ENCODE measurements at regions not wholly inside any gene's neighbourhood (a gene's known extent, or its start where the extent isn't known, plus 50 kb on each side); places are given as distances from the start of the nearest gene placed in this dataset.

- TF ChIP-seq TSHZ1 (CRISPR knock-in tag; IDR thresholded peaks at IDR 0.05): no peak
- TF ChIP-seq ELF1 (tag; IDR thresholded peaks at IDR 0.05): no peak
- TF ChIP-seq ZKSCAN8 (CRISPR knock-in tag; IDR thresholded peaks at IDR 0.05): no peak
- no peak for TF ChIP-seq ELF2 (CRISPR knock-in tag; IDR thresholded peaks at IDR 0.05)
- TF ChIP-seq DNMT1 (IDR thresholded peaks at IDR 0.05): no peak
- peak; percentile 27; the same call in 1 of the 2 replicates for TF ChIP-seq TEAD4 (IDR thresholded peaks at IDR 0.05; ENCODE audit: low read length)
- TF ChIP-seq TEAD4 (CRISPR knock-in tag; IDR thresholded peaks at IDR 0.05; ENCODE audit: borderline replicate concordance): no peak
- TF ChIP-seq FOXP1 (CRISPR knock-in tag; IDR thresholded peaks at IDR 0.05): no peak
- no peak for TF ChIP-seq GABPB1 (CRISPR knock-in tag; IDR thresholded peaks at IDR 0.05)
- no peak for TF ChIP-seq FOXA1 (IDR thresholded peaks at IDR 0.05; ENCODE audit: borderline replicate concordance)
- peak; percentile 57; the same call in 1 of the 2 replicates for TF ChIP-seq JUND (IDR thresholded peaks at IDR 0.05; ENCODE audit: borderline replicate concordance, low read depth, low read length)
- TF ChIP-seq JUND (tag; IDR thresholded peaks at IDR 0.05; ENCODE audit: borderline replicate concordance, low read depth, low read length): peak; percentile 49; the same call in 1 of the 3 replicates
- TF ChIP-seq PKNOX1 (IDR thresholded peaks at IDR 0.05): no peak
- no peak for TF ChIP-seq TBP (optimal IDR thresholded peaks at IDR 0.05; ENCODE audit: low read depth, low read length)
- no peak for TF ChIP-seq KAT7 (CRISPR knock-in tag; IDR thresholded peaks at IDR 0.05; ENCODE audit: borderline replicate concordance)
- TF ChIP-seq ZNF277 (CRISPR knock-in tag; IDR thresholded peaks at IDR 0.05; ENCODE audit: borderline replicate concordance): no peak
- TF ChIP-seq BHLHE40 (IDR thresholded peaks at IDR 0.05; ENCODE audit: low read length): peak; percentile 44; the same call in 1 of the 2 replicates
- TF ChIP-seq NCOA1 (IDR thresholded peaks at IDR 0.05; ENCODE audit: low read depth): no peak
- no peak for TF ChIP-seq ZNF740 (CRISPR knock-in tag; IDR thresholded peaks at IDR 0.05)
- TF ChIP-seq ZNF740 (tag; IDR thresholded peaks at IDR 0.05): no peak
- TF ChIP-seq STAT6 (CRISPR knock-in tag; IDR thresholded peaks at IDR 0.05): no peak
These were observed 508.5 kb downstream of the MID1IP1 start (continued) for GRCh38 chrX:39309721-39310152.
